K562 (cell line): ENCODE measurements at regions not wholly inside any gene's neighbourhood (a gene's known extent, or its start where the extent isn't known, plus 50 kb on each side); places are given as distances from the start of the nearest gene placed in this dataset.

Experiments
- ATAC-seq: fragments of 200-7000 bp; cut with Tn5 transposase; 3 replicates; pipeline ENCODE4 v1.9.1; 2020; ENCODE audit warnings: moderate library complexity
- BruUV-seq: library from RNA; stranded (reverse); fragments of 400-500 nt; replicated peaks from 2 replicates; lab custom pipeline; 2021; lab: Mats Ljungman, UMichigan
- CTCF ChIA-PET: fragments of 300-600 bp; formaldehyde crosslinking; extraction: SDS; loops from one replicate; lab custom pipeline; 2021; ENCODE audit warnings: low intra/inter-chr PET ratio; lab: Yijun Ruan, JAX
- POLR2A ChIA-PET: fragments of 300-600, 350-650 bp; sonication (Branson Sonifier 250); formaldehyde crosslinking; extraction: SDS; loops from one replicate; lab custom pipeline; 2021; ENCODE audit warnings: antibody characterized with exemption, inconsistent platforms; lab: Yijun Ruan, JAX
- DNase-seq, 4 experiments: peaks; one replicate each; pipeline versions ENCODE4 v3.0.0 to v3.0.0-alpha.2; 2011 to 2018; ENCODE audit warnings: low spot score in 3 of 4, mixed read lengths in 3 of 4; ENCODE audit errors: extremely low read depth in 1 of 4
- FAIRE-seq: peaks from 2 replicates; lab custom pipeline; 2011; peaks lifted over from hg19 to GRCh38; lab: Jason Lieb, UNC
- H2AFZ ChIP-seq: 2 replicates; pipeline ENCODE4 v1.6.0; 2011; ENCODE audit warnings: low read depth, low read length, control low read depth, inconsistent platforms
- H3K27ac ChIP-seq: fragments of 200-600 bp; 3 replicates; pipeline ENCODE4 v1.8.0; 2011; ENCODE audit warnings: low read depth, mild to moderate bottlenecking, control low read depth, inconsistent platforms, low read length, moderate library complexity, mixed read lengths; ENCODE audit errors: extremely low read depth
- H3K27me3 ChIP-seq, 2 experiments: fragments of 300-600 bp in 1 of 2; 2 replicates in 1 of 2; 3 replicates in 1 of 2; pipeline versions ENCODE4 v1.6.0 to v1.8.0; 2011; ENCODE audit warnings: inconsistent platforms in 2 of 2, low read length in 2 of 2, mild to moderate bottlenecking in 1 of 2, mixed read lengths in 1 of 2, moderate library complexity in 1 of 2; ENCODE audit not compliant: control insufficient read depth in 2 of 2, insufficient read depth in 2 of 2
- H3K36me3 ChIP-seq: fragments of 300-600 bp; 3 replicates; pipeline ENCODE4 v1.8.0; 2011; ENCODE audit warnings: mild to moderate bottlenecking, low read length, inconsistent platforms; ENCODE audit not compliant: control insufficient read depth, insufficient read depth
- H3K4me1 ChIP-seq, 2 experiments: fragments of 200-600 bp in 1 of 2; replicated peaks in 1 of 2; 2 replicates in 1 of 2; 3 replicates in 1 of 2; pipeline versions ENCODE4 v1.5.1 to v1.8.0; 2011; ENCODE audit warnings: inconsistent platforms in 2 of 2, low read length in 2 of 2, mild to moderate bottlenecking in 1 of 2, mixed read lengths in 1 of 2, moderate library complexity in 1 of 2; ENCODE audit not compliant: control insufficient read depth in 2 of 2, insufficient read depth in 2 of 2
- H3K4me2 ChIP-seq: 2 replicates; pipeline ENCODE4 v1.6.1; 2011; ENCODE audit warnings: low read length, control low read depth, inconsistent platforms, mixed read lengths; ENCODE audit not compliant: insufficient read depth
- H3K4me3 ChIP-seq: fragments of 200-600 bp; sonication (generic), shearing (Covaris generic); 2 replicates; pipeline ENCODE4 v1.5.1; 2016; ENCODE audit warnings: control low read depth, inconsistent platforms
- H3K79me2 ChIP-seq: fragments of 200-600 bp; 3 replicates; pipeline ENCODE4 v1.8.0; 2011; ENCODE audit warnings: low read length, inconsistent platforms; ENCODE audit not compliant: control insufficient read depth, insufficient read depth
- H3K9ac ChIP-seq, 2 experiments: 2 replicates each; pipeline versions ENCODE4 v1.6.0 to v1.6.1; 2011; ENCODE audit warnings: low read depth in 2 of 2, low read length in 2 of 2, control low read depth in 1 of 2, inconsistent platforms in 1 of 2, mild to moderate bottlenecking in 1 of 2, mixed read lengths in 1 of 2; ENCODE audit not compliant: insufficient read depth in 1 of 2
- H3K9me1 ChIP-seq: one replicate; pipeline ENCODE4 v1.6.0; 2011; ENCODE audit warnings: inconsistent platforms, mild to moderate bottlenecking, low read length, moderate library complexity; ENCODE audit not compliant: control insufficient read depth, insufficient read depth
- H3K9me3 ChIP-seq: replicated peaks from 2 replicates; pipeline ENCODE4 v1.5.1; 2011; ENCODE audit warnings: low read depth, low read length, inconsistent platforms; ENCODE audit not compliant: control insufficient read depth, insufficient read depth
- H4K20me1 ChIP-seq: replicated peaks from 2 replicates; pipeline ENCODE4 v1.6.1; 2011; ENCODE audit warnings: low read length, inconsistent platforms, mixed read lengths; ENCODE audit not compliant: control insufficient read depth, insufficient read depth
- ARID2 ChIP-seq: fragments of 450-650 bp; IDR thresholded peaks from 2 replicates; pipeline ENCODE4 v1.6.1; 2017; ENCODE audit warnings: antibody characterized with exemption, mild to moderate bottlenecking
- BHLHE40 ChIP-seq: IDR thresholded peaks from 2 replicates; pipeline ENCODE4 v1.6.1; 2011; ENCODE audit warnings: low read length, improper control_type of control experiment
- C11orf30 ChIP-seq: fragments of 450-650 bp; IDR thresholded peaks from 2 replicates; pipeline ENCODE4 v1.6.1; 2016; ENCODE audit warnings: low read depth, mild to moderate bottlenecking
- DACH1 ChIP-seq: fragments of 450-650 bp; IDR thresholded peaks from 2 replicates; pipeline ENCODE4 v1.6.1; 2018; ENCODE audit not compliant: partially characterized antibody
- FOXP4 ChIP-seq: sonication (generic); formaldehyde crosslinking; IDR thresholded peaks from 2 replicates; pipeline ENCODE4 v1.8.0; 2022; ENCODE audit warnings: mild to moderate bottlenecking, missing genetic modification reagents, borderline replicate concordance
- GABPA ChIP-seq: fragments of 200-800 bp; sonication (Bioruptor generic); conservative IDR thresholded peaks from 2 replicates; pipeline ENCODE4 v1.6.1; 2016; ENCODE audit warnings: low read depth, missing genetic modification characterization, missing compliant biosample characterization
- HDAC8 ChIP-seq: fragments of 450-650 bp; IDR thresholded peaks from 2 replicates; pipeline ENCODE4 v1.6.1; 2016; ENCODE audit warnings: mild to moderate bottlenecking, missing genetic modification characterization, moderate library complexity, missing compliant biosample characterization
- NR2C1 ChIP-seq, 2 experiments: fragments of 450-650 bp; IDR thresholded peaks; 2 replicates each; pipeline ENCODE4 v1.6.1; 2017; ENCODE audit warnings: mild to moderate bottlenecking in 2 of 2, antibody characterized with exemption in 1 of 2, inconsistent platforms in 1 of 2, missing compliant biosample characterization in 1 of 2, missing genetic modification characterization in 1 of 2
- PHF20 ChIP-seq: fragments of 450-650 bp; IDR thresholded peaks from 2 replicates; pipeline ENCODE4 v1.6.1; 2018; ENCODE audit not compliant: partially characterized antibody
- POLR2G ChIP-seq: fragments of 200-400 bp; formaldehyde crosslinking; IDR thresholded peaks from 2 replicates; pipeline ENCODE4 v1.6.1; 2017; ENCODE audit warnings: low read depth, mild to moderate bottlenecking, antibody characterized with exemption, low read length, moderate library complexity
- POLR2H ChIP-seq: IDR thresholded peaks from 2 replicates; pipeline ENCODE4 v1.6.1; 2016; ENCODE audit warnings: missing genetic modification characterization, low read depth, mild to moderate bottlenecking, control low read depth, missing compliant biosample characterization, moderate library complexity
- SREBF1 ChIP-seq: fragments of 150-350 bp; IDR thresholded peaks from 2 replicates; pipeline ENCODE4 v1.6.1; 2014; ENCODE audit warnings: antibody characterized with exemption, low read depth, low read length, borderline replicate concordance
- TCFL5 ChIP-seq: fragments of 250-450 bp; sonication (Bioruptor Pico); conservative IDR thresholded peaks from 2 replicates; pipeline ENCODE4 v1.6.1; 2021; ENCODE audit warnings: mild to moderate bottlenecking, moderate library complexity, matching md5 sums
- XRCC3 ChIP-seq: fragments of 450-650 bp; IDR thresholded peaks from 2 replicates; pipeline ENCODE4 v1.6.1; 2017; ENCODE audit warnings: mild to moderate bottlenecking, moderate library complexity
- ZHX1 ChIP-seq: fragments of 150-350 bp; conservative IDR thresholded peaks from 2 replicates; pipeline ENCODE4 v1.6.1; 2014; ENCODE audit warnings: low read length
- ZNF12 ChIP-seq: sonication (generic); formaldehyde crosslinking; IDR thresholded peaks from 2 replicates; pipeline ENCODE4 v1.4.0; 2020; ENCODE audit warnings: mild to moderate bottlenecking, missing genetic modification reagents
- ZNF76 ChIP-seq: fragments of 250-450 bp; sonication (Bioruptor Pico); IDR thresholded peaks from 2 replicates; pipeline ENCODE4 v1.4.0; 2020; ENCODE audit warnings: mild to moderate bottlenecking, moderate library complexity, borderline replicate concordance
- WGBS: fragments of 100-300 bp; shearing (Covaris generic); methylation state at CpG from one replicate; pipeline ENCODE4 v1.1.6; 2016; ENCODE audit warnings: low coverage, mixed read lengths; ENCODE audit not compliant: insufficient coverage; ENCODE audit errors: missing lambda C conversion rate; 5-methylcytosine and 5-hydroxymethylcytosine counted together
- in situ Hi-C: fragments of 300-500 bp; cut with MboI; formaldehyde crosslinking; loops from 4 replicates; pipeline ENCODE4 v1.15.0; 2018; ENCODE audit warnings: inconsistent platforms, mixed read lengths
- intact Hi-C: fragments of 100-400 bp; cut with micrococcal nuclease; formaldehyde crosslinking; loops from 2 replicates; pipeline ENCODE4 v1.14.2; 2022

GRCh38 chr4:100306018-100306417 lies 115.8 kb upstream of the DDIT4L start (continued):
- TF ChIP-seq ZNF76 (no peak), ZHX1 (no peak), C11orf30 (no peak), DACH1 (no peak), ZNF12 (CRISPR knock-in tag) (no peak)

GRCh38 chr4:100302061-100303026 lies 112.1 kb upstream of the DDIT4L start:
- POLR2A ChIA-PET: no interaction called here
- ATAC-seq: no peak
- TF ChIP-seq PHF20 (no peak), TCFL5 (no peak), GABPA (tag) (no peak), ARID2 (no peak), BHLHE40 (no peak), FOXP4 (CRISPR knock-in tag) (no peak), NR2C1 (IDR thresholded peaks at IDR 0.05) (no peak), NR2C1 (tag; IDR thresholded peaks at IDR 0.05) (no peak), XRCC3 (no peak), HDAC8 (tag) (no peak), POLR2H (tag) (no peak), POLR2G (no peak), SREBF1 (no peak)

More at GRCh38 chr4:100302061-100303026, 112.1 kb upstream of the DDIT4L start:
- no peaks in the 10 kb centered on the region for H4K20me1 ChIP-seq
- no TSS peak for BruUV-seq
- in situ Hi-C loops (no loop called here), intact Hi-C loops (no loop called here)
- 0% methylated on average over 9 of the region's 9 CpGs for WGBS
- no peak overlapping the region for H3K4me2 ChIP-seq
- H3K27me3 ChIP-seq: no peaks in the 10 kb centered on the region
- H2AFZ ChIP-seq: no peak overlapping the region
- DNase-seq: no peak
- H3K9me3 ChIP-seq: no peaks in the 10 kb centered on the region; the same call in 1 of the 2 replicates
- no peak overlapping the region for H3K9ac ChIP-seq
- no peaks in the 10 kb centered on the region for H3K79me2 ChIP-seq
- no peaks in the 10 kb centered on the region for H3K9me1 ChIP-seq
- CTCF ChIA-PET: no interaction called here
- no peak overlapping the region for H3K27ac ChIP-seq
- no peaks in the 10 kb centered on the region for H3K4me1 ChIP-seq
- no peak for FAIRE-seq
- no peak overlapping the region for H3K4me3 ChIP-seq
- no peaks in the 10 kb centered on the region for H3K36me3 ChIP-seq
